Ascending aorta (tissue), 2 donors: ENCODE measurements at regions not wholly inside any gene's neighbourhood (a gene's known extent, or its start where the extent isn't known, plus 50 kb on each side); places are given as distances from the start of the nearest gene placed in this dataset.

Experiments used
- DNase-seq, 2 donors: peaks; one replicate each; pipeline ENCODE4 v3.0.0-alpha.2; 2019; ENCODE audit warnings: low spot score in 2 of 2
- H3K27ac ChIP-seq, 2 donors: fragments of 200-600 bp; sonication (generic); one replicate each; pipeline ENCODE4 v1.5.1; 2016 to 2017; ENCODE audit warnings: mild to moderate bottlenecking in 1 of 2
- H3K27me3 ChIP-seq: fragments of 200-600 bp; sonication (generic); one replicate; pipeline ENCODE4 v1.5.1; 2017
- H3K36me3 ChIP-seq, 2 donors: fragments of 200-600 bp; sonication (generic); one replicate each; pipeline ENCODE4 v1.5.1; 2016
- H3K4me1 ChIP-seq, 2 donors: fragments of 200-600 bp; sonication (generic); one replicate each; pipeline ENCODE4 v1.5.1; 2016 to 2017; ENCODE audit warnings: mild to moderate bottlenecking in 1 of 2
- H3K4me3 ChIP-seq, 2 donors: fragments of 200-600 bp; sonication (generic); one replicate each; pipeline ENCODE4 v1.5.1; 2016 to 2017; ENCODE audit warnings: mild to moderate bottlenecking in 1 of 2
- H3K9me3 ChIP-seq, 2 donors: fragments of 200-600 bp; sonication (generic); one replicate each; pipeline ENCODE4 v1.5.1; 2016
- CTCF ChIP-seq, 3 experiments: fragments of 200-600 bp in 2 of 3; fragments of 450-650 bp in 1 of 3; sonication (generic) in 2 of 3; IDR thresholded peaks; one replicate each; pipeline ENCODE4 v1.5.1; 2016 to 2019; ENCODE audit warnings: antibody characterized with exemption in 3 of 3, mild to moderate bottlenecking in 1 of 3, moderate library complexity in 1 of 3
- intact Hi-C: fragments of 100-400 bp; cut with DNase I; formaldehyde crosslinking; loops from one replicate; pipeline ENCODE4 v1.15.1; 2023

GRCh38 chr2:205869439-205869838 is 187.1 kb downstream of the NRP2 start:
- Histone ChIP-seq H3K27me3 (no peaks in the 10 kb centered on the region), H3K27ac (no peak overlapping the region), H3K4me1 (no peaks in the 10 kb centered on the region), H3K4me3 (no peak overlapping the region), H3K36me3 (no peaks in the 10 kb centered on the region), H3K9me3 (no peaks in the 10 kb centered on the region)
- TF ChIP-seq CTCF (IDR thresholded peaks at IDR 0.05), result no peak
- DNase-seq, result no peak
- intact Hi-C loops, result loop anchor here (10.0 kb wide), 1 partner anchor 85 kb away; no protein-coding TSS in a partner anchor

- no peak for TF ChIP-seq CTCF (IDR thresholded peaks at IDR 0.05)
- intact Hi-C loops, result loop anchor here (10.0 kb wide), 1 partner anchor 84 kb away; no protein-coding TSS in a partner anchor
- no peak overlapping the region for H3K4me3 ChIP-seq
- no peaks in the 10 kb centered on the region for H3K27me3 ChIP-seq
- no peaks in the 10 kb centered on the region for H3K36me3 ChIP-seq
- H3K9me3 ChIP-seq, result no peaks in the 10 kb centered on the region
- no peak overlapping the region for H3K27ac ChIP-seq
- no peak for DNase-seq
- no peaks in the 10 kb centered on the region for H3K4me1 ChIP-seq
Observed at GRCh38 chr2:205868773-205869333, 186.6 kb downstream of the NRP2 start.

- no peaks in the 10 kb centered on the region for H3K27me3 ChIP-seq
- H3K9me3 ChIP-seq, result no peaks in the 10 kb centered on the region
- no peaks in the 10 kb centered on the region for H3K36me3 ChIP-seq
- no peaks in the 10 kb centered on the region for H3K4me1 ChIP-seq
- no peak overlapping the region for H3K27ac ChIP-seq
- DNase-seq, result no peak
- no peak overlapping the region for H3K4me3 ChIP-seq
- no peak for TF ChIP-seq CTCF (IDR thresholded peaks at IDR 0.05)
- intact Hi-C loops, result loop anchor here (10.0 kb wide), 1 partner anchor 83 kb away; no protein-coding TSS in a partner anchor
Observed at GRCh38 chr2:205868053-205868452, 185.8 kb downstream of the NRP2 start.

- H3K4me3 ChIP-seq, result no peak overlapping the region
- intact Hi-C loops, result loop anchor here (10.0 kb wide), 1 partner anchor 83 kb away; no protein-coding TSS in a partner anchor
- H3K9me3 ChIP-seq, result no peaks in the 10 kb centered on the region
- H3K4me1 ChIP-seq, result no peaks in the 10 kb centered on the region
- no peak for DNase-seq
- H3K27me3 ChIP-seq, result no peaks in the 10 kb centered on the region
- no peaks in the 10 kb centered on the region for H3K36me3 ChIP-seq
- no peak overlapping the region for H3K27ac ChIP-seq
- TF ChIP-seq CTCF (IDR thresholded peaks at IDR 0.05), result no peak
Observed at GRCh38 chr2:205867371-205867770, 185.1 kb downstream of the NRP2 start.

GRCh38 chr2:205865905-205866441 is 183.7 kb downstream of the NRP2 start:
- no peak for TF ChIP-seq CTCF (IDR thresholded peaks at IDR 0.05)
- H3K4me1 ChIP-seq, result no peaks in the 10 kb centered on the region
- H3K9me3 ChIP-seq, result no peaks in the 10 kb centered on the region
- no peak overlapping the region for H3K4me3 ChIP-seq
- intact Hi-C loops, result loop anchor here (10.0 kb wide), 1 partner anchor 81 kb away; no protein-coding TSS in a partner anchor
- H3K27me3 ChIP-seq, result no peaks in the 10 kb centered on the region
- no peaks in the 10 kb centered on the region for H3K36me3 ChIP-seq
- no peak for DNase-seq
- H3K27ac ChIP-seq, result no peak overlapping the region
